Pancreas (tissue), 10 donors: ENCODE measurements at regions not wholly inside any gene's neighbourhood (a gene's known extent, or its start where the extent isn't known, plus 50 kb on each side); places are given as distances from the start of the nearest gene placed in this dataset.

Experiments
- ATAC-seq, 4 donors: fragments of 200-7000 bp; cut with Tn5 transposase; one replicate each; pipeline versions ENCODE4 v1.8.0 to v1.9.1; 2020; ENCODE audit warnings: mild to moderate bottlenecking in 4 of 4, moderate library complexity in 4 of 4
- DNase-seq, 6 donors: peaks; one replicate each; pipeline ENCODE4 v3.0.0-alpha.2; 2020
- FAIRE-seq: peaks from 2 replicates; lab custom pipeline; 2012; peaks lifted over from hg19 to GRCh38; lab: Jason Lieb, UNC
- H3K27ac ChIP-seq, 4 donors: fragments of 200-600 bp; sonication (generic); 1 replicate in 3 of 4; 2 replicates in 1 of 4; pipeline versions ENCODE4 v1.5.0 to v1.8.0; 2020
- H3K27me3 ChIP-seq, 4 donors: fragments of 200-600 bp; one replicate each; pipeline ENCODE4 v1.8.0; 2021
- H3K36me3 ChIP-seq, 3 donors: fragments of 200-600 bp; sonication (generic) in 1 of 3; one replicate each; pipeline versions ENCODE4 v1.5.0 to v1.8.0; 2020 to 2021
- H3K4me1 ChIP-seq, 3 donors: fragments of 200-600 bp; one replicate each; pipeline ENCODE4 v1.8.0; 2021
- H3K4me3 ChIP-seq, 4 donors: fragments of 200-600 bp; sonication (generic) in 2 of 4; one replicate each; pipeline versions ENCODE4 v1.5.0 to v1.8.0; 2020 to 2021
- H3K9me3 ChIP-seq, 4 donors: fragments of 200-600 bp; one replicate each; pipeline ENCODE4 v1.8.0; 2021
- CTCF ChIP-seq, 4 donors: fragments of 200-600 bp; sonication (generic) in 3 of 4; IDR thresholded peaks; one replicate each; pipeline versions ENCODE4 v1.5.0 to v1.8.0; 2021; ENCODE audit warnings: antibody characterized with exemption in 4 of 4
- WGBS, 2 donors: extraction: QIAGEN DNeasy Blood & Tissue Kit; methylation state at CpG; one replicate each; pipeline ENCODE4 v1.1.7; 2013; 5-methylcytosine and 5-hydroxymethylcytosine counted together
- intact Hi-C, 3 donors: fragments of 100-400 bp; cut with DNase I; formaldehyde crosslinking; loops; one replicate each; pipeline versions ENCODE4 v1.11.1 to v1.14.2; 2022
- donor health status: healthy with polysubstance abuse.
- donor health status: DM: no; HTN: no; CAD: no; lungs with moderate emphysema.
- donor health status: DM: no; HTN: no; CAD: no.
- donor health status: control.
- donor health status: control.
- donor health status: Bipolar disorder and iron deficiency.
- donor health status: DM: yes; HTN: yes; CAD: no.
- donor health status: DM: no; HTN: no; CAD: no.
- donor health status: DM: no; HTN: no; CAD: no.
- donor health status: DM: yes; HTN: yes; CAD: no.

- no peak for ATAC-seq
- H3K4me1 ChIP-seq: no peaks in the 10 kb centered on the region
- TF ChIP-seq CTCF (IDR thresholded peaks at IDR 0.05): no peak
- H3K36me3 ChIP-seq: no peaks in the 10 kb centered on the region
- 71 to 80% methylated on average over 4 of the region's 4 CpGs for WGBS, 2 donors
- intact Hi-C loops: no loop called here
- H3K4me3 ChIP-seq: no peak overlapping the region
- no peak for FAIRE-seq
- no peaks in the 10 kb centered on the region for H3K9me3 ChIP-seq
- H3K27me3 ChIP-seq: no peaks in the 10 kb centered on the region
- H3K27ac ChIP-seq: no peak overlapping the region
- no peak for DNase-seq
These were observed 625.4 kb upstream of the POM121L12 start for GRCh38 chr7:52410032-52410431.

- no peak overlapping the region for H3K27ac ChIP-seq
- H3K9me3 ChIP-seq: no peaks in the 10 kb centered on the region
- no peak for TF ChIP-seq CTCF (IDR thresholded peaks at IDR 0.05)
- 18 to 40% methylated on average over 6 of the region's 6 CpGs for WGBS, 2 donors
- H3K36me3 ChIP-seq: no peaks in the 10 kb centered on the region
- ATAC-seq: no peak
- no peak for FAIRE-seq
- H3K4me1 ChIP-seq: no peaks in the 10 kb centered on the region
- H3K27me3 ChIP-seq: no peaks in the 10 kb centered on the region
- H3K4me3 ChIP-seq: no peak overlapping the region
- no peak for DNase-seq
- intact Hi-C loops: no loop called here
These were observed 628.6 kb upstream of the POM121L12 start for GRCh38 chr7:52406808-52407207.

GRCh38 chr7:52382731-52383130, 652.7 kb upstream of the POM121L12 start:
- no peaks in the 10 kb centered on the region for H3K9me3 ChIP-seq
- DNase-seq (no peak), FAIRE-seq (no peak), ATAC-seq (no peak)
- H3K4me1 ChIP-seq: no peaks in the 10 kb centered on the region
- no peaks in the 10 kb centered on the region for H3K36me3 ChIP-seq
- no peak overlapping the region for H3K4me3 ChIP-seq
- intact Hi-C loops: no loop called here
- TF ChIP-seq CTCF (IDR thresholded peaks at IDR 0.05): no peak
- no peaks in the 10 kb centered on the region for H3K27me3 ChIP-seq
- H3K27ac ChIP-seq: no peak overlapping the region
- 65 to 66% methylated on average over 3 of the region's 3 CpGs for WGBS, 2 donors

GRCh38 chr7:52369922-52370321, 665.5 kb upstream of the POM121L12 start:
- no peaks in the 10 kb centered on the region for H3K9me3 ChIP-seq
- intact Hi-C loops: no loop called here

GRCh38 chr7:52365349-52365748, 670.1 kb upstream of the POM121L12 start:
- no peak for ATAC-seq

More at GRCh38 chr7:52369922-52370321, 665.5 kb upstream of the POM121L12 start:
- no peak for TF ChIP-seq CTCF (IDR thresholded peaks at IDR 0.05)
- Histone ChIP-seq H3K27me3 (no peaks in the 10 kb centered on the region), H3K36me3 (no peaks in the 10 kb centered on the region), H3K27ac (no peak overlapping the region), H3K4me1 (no peaks in the 10 kb centered on the region), H3K4me3 (no peak overlapping the region)
- 61 to 70% methylated on average over 4 of the region's 4 CpGs for WGBS, 2 donors
- no peak for ATAC-seq
- FAIRE-seq: no peak
- DNase-seq: no peak

More at GRCh38 chr7:52365349-52365748, 670.1 kb upstream of the POM121L12 start:
- H3K36me3 ChIP-seq: no peaks in the 10 kb centered on the region
- H3K27ac ChIP-seq: no peak overlapping the region
- no peaks in the 10 kb centered on the region for H3K4me1 ChIP-seq
- intact Hi-C loops: no loop called here
- no peaks in the 10 kb centered on the region for H3K27me3 ChIP-seq
- no peak for FAIRE-seq
- H3K4me3 ChIP-seq: no peak overlapping the region
- DNase-seq: no peak
- no peak for TF ChIP-seq CTCF (IDR thresholded peaks at IDR 0.05)
- no peaks in the 10 kb centered on the region for H3K9me3 ChIP-seq
